GM19240 (cell line): ENCODE measurements at regions not wholly inside any gene's neighbourhood (a gene's known extent, or its start where the extent isn't known, plus 50 kb on each side); places are given as distances from the start of the nearest gene placed in this dataset.
"Not testable (repeated sequence)": the region's sequence is repeated elsewhere in the genome, so short reads cannot be mapped to it uniquely, and the experiment has no call there.

ENCODE experiments used
- DNase-seq: peaks from one replicate; pipeline ENCODE4 v3.0.0; 2011; ENCODE audit warnings: low spot score; ENCODE audit not compliant: insufficient read length

DNA sequence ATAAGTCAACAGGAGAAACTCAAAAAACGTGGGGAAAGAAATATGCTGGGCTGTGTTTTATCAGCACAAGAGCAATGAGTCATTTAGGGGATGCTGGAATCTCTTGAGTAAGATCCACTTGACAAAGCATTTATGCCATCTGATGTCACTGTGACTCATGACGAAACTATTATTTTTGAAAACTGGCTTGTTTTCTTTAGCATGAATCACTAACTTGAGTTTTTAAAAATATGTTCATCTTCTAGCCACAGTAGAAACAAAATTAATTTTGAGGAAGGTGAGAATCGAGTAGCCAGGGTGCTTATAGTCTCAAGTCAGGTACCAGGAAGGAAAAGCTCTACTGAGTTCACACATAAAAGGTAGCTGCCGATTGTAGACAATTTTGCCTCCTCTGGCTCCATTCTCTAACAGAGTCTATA, 456.2 kb upstream of the MGAT4C start:
- DNase-seq, result no peak

DNA sequence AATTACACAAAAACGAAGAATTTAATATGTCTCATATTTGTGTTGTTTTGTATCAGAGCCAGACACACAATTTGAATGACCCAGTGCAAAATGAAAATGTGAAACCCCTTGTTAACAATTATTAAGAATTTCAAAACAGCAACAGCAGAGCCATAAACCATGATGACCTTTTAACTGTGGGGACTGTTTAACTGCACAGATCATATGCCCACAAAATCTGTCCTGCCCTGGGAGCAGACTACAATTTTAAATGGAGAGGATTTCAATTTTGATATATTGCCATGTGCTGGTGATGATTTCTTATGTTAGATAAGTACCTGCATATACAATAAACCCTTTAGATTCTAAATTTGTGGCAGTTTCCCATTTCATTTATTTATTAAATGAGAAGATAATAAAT, 455.5 kb upstream of the MGAT4C start:
- DNase-seq, result no peak

- no peak for DNase-seq
These were observed 453.9 kb upstream of the MGAT4C start for GRCh38 chr12:86710109-86710508.

DNA sequence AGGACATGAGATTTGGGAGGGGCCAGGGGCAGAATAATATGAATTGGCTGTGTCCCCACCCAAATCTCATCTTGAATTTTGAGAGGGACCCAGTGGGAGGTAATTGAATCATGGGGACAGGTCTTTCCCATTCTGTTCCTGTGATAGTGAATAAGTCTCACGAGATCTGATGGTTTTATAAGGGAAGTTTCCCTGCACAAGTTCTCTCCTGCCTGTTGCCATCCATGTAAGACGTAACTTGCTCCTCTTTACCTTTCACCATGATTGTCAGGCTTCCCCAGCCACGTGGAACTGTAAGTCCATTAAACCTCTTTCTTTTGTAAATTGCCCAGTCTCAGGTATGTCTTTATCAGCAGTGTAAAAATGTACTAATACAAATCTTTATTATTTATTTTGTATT, 452.8 kb upstream of the MGAT4C start:
- DNase-seq, result not testable (repeated sequence)

DNA sequence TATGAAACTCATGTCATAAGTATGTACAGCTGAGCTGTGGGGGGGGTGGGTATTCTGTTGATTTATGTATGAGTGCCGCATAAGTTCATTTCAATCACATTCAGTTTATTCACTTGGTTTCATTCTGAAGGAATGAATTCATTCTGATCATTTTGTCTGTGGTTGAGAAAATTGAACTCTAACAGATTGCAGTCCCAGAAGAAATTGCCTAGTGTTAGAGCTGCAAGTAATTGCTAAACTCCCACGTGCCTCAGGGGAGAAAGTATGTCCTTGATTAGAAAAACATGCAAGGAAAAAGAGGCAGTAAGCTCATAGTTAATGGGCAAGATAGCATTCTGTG, 442.4 kb upstream of the MGAT4C start:
- no peak for DNase-seq

- no peak for DNase-seq
These were observed 441.9 kb upstream of the MGAT4C start for GRCh38 chr12:86697916-86698640.

GRCh38 chr12:86683568-86684304, 427.5 kb upstream of the MGAT4C start:
- no peak for DNase-seq

DNA sequence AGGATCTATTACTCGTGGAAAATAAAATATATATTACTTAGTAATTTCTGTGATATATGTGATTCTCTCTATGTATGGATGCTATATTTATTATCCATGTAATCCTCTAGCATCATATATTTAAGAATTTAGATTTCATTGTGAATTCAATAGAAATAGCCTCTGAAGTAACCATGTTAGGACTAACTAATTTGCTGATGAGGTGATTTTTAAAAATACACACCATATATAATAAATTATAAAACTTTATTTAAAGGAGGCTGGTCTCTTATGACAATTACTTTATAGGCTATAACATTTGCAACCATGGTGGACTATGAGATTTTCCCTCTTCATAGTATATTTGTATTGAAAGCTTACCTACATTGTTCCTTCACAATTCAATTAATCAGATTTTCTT, 424.9 kb upstream of the MGAT4C start:
- no peak for DNase-seq

DNA sequence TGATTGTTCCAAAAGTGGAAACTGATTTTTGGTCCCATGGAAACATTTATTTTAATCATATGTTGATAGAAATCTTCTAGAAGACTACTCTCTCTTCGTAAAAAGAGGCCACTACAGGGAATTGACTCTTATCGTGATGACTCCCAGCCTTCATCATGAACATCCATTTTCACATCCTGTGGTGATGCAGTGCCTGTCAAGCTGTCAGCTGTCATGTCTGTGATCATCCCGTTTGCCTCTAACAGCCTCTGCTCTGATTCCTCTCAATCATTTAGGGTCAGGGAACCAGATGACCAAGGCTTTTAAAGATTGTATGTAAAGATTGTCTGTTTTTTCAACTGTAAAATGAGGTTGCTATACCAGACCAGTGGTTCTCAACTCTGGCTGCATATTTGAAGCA, 419.0 kb upstream of the MGAT4C start:
- DNase-seq, result no peak

DNA sequence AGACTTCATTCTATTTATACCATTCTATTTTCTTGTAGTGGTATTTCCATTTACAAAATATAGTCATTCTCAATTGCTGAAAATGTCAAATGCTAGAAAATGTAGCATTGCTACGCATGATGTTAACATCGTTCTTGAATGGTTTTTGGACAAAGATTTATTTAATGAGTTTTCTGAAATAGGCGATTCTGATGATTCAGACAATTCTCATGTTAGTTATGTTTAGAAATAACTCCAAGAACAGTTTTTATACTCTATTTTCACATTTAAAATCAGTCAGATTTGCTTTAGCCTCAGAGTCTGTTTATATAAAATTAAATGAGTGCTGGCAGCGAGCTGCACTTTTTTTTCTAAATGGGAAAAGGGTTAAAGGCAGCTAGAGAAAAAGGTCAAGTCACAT, 414.8 kb upstream of the MGAT4C start:
- no peak for DNase-seq

DNA sequence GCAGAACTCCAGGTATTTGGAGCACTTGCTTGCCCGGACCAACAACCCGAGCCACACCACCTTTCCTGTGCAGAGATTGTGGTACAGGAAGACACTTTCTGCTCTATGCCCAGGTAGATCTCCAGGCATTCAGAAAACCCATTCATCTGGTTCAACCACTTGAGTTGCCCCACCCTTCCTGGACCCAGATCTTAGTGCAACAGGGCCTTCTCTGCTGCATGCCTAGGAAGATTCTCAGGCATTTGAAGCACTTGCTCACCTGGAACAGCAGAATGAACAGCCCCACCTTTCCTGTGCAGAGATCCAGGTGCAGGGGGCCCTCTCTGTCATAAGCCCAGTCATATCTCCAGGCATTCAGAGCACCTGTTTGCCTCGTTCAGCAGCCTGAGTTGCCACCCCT, 412.8 kb upstream of the MGAT4C start:
- DNase-seq, result no peak

GRCh38 chr12:86666316-86666715, 410.1 kb upstream of the MGAT4C start:
- no peak for DNase-seq

- no peak for DNase-seq
These were observed 407.5 kb upstream of the MGAT4C start for GRCh38 chr12:86663716-86664115.

GRCh38 chr12:86663173-86663572, 407.0 kb upstream of the MGAT4C start:
- no peak for DNase-seq

- no peak for DNase-seq
These were observed 406.3 kb upstream of the MGAT4C start for GRCh38 chr12:86662464-86662863.

GRCh38 chr12:86660488-86661147, 404.4 kb upstream of the MGAT4C start:
- DNase-seq, result no peak

DNA sequence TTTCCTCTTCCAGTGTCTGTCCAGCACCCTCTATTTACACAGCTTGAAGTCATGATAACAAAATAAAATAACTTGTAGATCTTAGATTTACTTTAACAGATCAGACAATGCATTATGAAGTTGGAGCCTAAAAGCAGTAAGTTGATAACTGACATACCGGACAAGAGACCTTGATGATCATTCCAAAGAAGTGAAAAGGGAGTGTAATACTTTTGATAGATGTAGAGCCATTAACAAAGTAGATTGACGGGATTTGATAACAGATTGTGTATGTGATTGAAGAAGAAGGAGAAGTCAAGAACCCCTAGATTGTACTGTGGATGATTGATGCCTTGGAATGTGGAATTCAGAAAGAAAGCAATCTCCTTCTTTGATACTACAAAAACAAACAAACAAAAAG, 403.8 kb upstream of the MGAT4C start:
- no peak for DNase-seq

DNA sequence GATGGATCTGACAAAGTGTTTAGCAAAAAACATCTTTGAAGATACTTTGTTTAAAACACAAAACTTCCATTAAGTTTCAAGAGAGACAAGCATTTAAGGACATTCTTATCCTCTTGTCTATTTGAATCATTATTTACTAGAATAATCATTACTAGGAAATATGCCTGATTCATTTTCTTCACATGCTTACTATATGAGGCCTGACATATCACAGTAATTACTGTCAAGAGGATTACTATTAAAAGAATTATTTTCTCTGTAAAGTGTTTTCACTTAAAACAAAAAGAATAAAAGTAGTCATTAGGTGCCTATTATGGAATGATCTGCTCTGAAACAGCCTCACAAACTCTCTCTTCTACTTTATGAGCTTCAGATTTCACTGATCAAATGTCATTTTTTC, 402.1 kb upstream of the MGAT4C start:
- DNase-seq, result no peak

DNA sequence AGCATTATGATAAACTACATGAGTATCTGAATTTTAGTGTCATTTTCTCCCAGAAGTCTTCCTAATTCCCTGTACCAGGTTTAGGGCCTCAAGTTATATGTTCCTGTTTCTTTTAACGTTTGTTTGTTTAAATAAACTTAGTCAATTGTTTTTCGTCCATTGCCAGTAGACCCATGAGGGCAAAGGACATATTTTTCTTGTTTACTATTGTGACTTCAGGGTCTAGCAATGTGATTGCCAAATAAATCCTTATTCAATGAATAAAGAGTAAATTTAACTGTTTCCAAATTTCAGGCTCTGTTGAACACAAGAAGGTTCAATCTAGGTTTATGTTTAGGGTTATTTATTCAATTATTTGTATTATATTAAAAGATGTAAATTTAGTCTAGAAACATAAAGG, 391.6 kb upstream of the MGAT4C start:
- no peak for DNase-seq

DNA sequence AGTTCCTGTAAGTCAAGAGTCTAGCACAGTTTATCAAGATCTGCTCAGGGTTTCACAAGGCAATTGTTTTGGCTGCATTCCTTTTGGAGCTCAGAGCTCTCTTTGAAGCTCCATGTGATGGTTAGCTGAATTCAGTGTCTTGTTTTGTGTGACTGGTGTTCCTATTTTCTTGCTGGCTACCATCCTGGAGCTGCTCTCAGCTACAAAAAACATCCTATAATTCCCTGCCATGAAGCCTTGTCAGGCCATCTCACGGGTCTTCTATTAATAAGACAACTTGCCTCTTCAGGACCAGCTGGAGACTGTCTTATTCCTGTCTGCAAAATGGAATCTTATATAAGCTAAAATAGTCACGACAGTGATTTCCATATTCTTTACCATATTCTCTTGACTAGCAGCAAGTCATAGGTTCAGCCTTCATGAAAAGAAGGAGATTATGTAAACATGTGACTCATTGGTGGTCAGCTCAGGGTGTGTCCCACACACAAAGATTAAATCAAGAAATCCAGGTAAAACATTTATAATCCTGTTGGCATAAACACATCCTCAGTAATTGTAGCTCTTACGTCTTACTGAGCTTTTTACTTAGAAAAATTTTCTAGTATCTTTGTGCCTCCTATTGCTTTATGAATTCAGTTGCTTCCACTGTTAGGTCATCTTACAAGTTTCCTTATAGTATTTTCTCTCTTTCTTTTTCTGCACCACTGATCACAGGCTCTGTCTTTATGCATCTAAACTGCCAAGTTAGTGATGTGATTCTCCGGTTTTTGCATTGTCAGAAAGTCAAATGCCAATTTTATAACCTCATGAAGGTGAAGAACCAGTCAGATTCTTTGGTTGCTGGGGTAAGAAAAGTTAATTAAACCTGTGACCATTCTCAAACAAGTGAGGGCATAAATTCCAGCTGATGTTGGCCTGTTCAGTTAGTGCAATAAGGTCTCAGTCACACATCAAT, 378.5 kb upstream of the MGAT4C start:
- DNase-seq, result no peak

GRCh38 chr12:86627001-86627400, 370.8 kb upstream of the MGAT4C start:
- no peak for DNase-seq

GRCh38 chr12:86623267-86623666, 367.1 kb upstream of the MGAT4C start:
- DNase-seq, result no peak
